Nucleus accumbens (tissue), 56 donors: ENCODE measurements at regions not wholly inside any gene's neighbourhood (a gene's known extent, or its start where the extent isn't known, plus 50 kb on each side); places are given as distances from the start of the nearest gene placed in this dataset.

Experiments
- DNase-seq, 56 donors: peaks; one replicate each; lab custom pipeline; 2025; lab: John Stamatoyannopoulos, UW

DNA sequence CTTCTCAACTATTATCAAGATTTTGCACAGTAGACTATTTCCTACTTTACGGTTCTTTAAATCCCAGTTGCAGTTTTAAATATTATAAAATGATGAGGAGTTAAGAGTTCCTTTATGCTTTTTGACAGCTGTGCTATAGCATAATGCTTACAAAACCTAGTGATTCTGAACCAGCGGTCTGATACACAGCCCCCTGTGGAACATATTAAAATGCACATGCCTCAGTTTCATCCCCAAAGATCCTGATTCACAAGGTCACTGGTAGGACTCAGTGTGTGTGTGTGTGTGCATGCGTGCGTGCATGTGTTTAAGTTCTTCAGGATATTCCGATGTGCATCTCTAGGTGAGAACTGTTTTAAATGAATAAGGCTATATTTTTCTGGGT is 330.1 kb upstream of the TPM1 start:
- DNase-seq = no peak

DNA sequence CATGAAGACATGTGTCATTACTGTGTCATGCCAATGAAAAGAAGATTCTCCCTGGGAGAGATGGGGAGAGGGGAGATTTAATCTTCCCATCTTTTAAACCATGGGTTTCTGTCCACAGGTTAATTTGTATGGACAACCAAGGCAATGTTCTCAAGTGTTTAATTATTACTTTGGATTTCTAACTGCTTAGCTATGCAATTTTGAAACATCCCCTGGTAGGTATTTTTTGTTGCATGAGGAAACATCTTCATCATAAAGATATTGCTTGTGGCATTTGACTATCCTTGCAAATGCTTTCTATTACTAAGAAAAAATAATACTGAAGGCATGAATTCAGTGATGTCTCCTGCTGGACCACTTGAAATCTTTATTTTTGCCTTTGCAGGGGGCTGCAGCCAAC is 326.6 kb upstream of the TPM1 start:
- DNase-seq = no peak

DNA sequence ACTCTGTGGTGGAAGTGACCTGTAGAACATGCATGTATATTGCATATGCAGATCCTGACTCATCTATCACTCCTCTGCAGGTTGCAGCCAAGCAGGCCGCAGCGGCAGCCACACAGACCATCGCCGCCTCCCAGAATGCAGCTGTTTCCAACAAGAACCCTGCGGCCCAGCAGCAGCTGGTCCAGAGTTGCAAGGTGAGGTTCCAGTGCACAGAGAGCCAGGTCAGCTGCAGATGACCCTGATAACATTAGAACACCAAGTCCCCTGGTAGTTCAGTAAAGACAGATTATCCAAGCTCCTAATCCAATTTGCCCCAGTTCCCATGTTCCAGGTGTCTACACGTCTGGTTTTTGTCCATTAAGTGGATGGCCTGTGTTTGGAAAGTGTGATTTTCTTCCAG is 325.1 kb upstream of the TPM1 start:
- DNase-seq = no peak

DNA sequence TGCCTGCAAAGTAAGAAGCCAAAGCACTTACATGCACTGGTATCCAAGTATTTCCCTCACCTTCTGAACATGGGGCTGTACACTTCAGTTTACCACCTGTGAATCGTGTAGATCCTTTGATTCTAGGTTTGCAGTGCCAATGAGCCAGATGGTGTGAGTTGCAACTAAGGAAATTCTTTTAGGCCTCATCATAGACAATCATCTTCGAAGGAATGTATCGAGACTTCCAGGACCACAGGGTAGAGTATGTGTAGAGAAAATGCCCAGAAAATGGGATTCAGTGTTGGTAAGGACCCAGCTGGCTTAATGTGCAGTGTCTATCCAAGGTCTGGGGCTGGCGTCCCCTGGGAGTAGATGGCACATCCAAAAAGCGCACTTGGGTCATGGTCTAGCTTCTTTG is 323.2 kb upstream of the TPM1 start:
- DNase-seq = no peak

DNA sequence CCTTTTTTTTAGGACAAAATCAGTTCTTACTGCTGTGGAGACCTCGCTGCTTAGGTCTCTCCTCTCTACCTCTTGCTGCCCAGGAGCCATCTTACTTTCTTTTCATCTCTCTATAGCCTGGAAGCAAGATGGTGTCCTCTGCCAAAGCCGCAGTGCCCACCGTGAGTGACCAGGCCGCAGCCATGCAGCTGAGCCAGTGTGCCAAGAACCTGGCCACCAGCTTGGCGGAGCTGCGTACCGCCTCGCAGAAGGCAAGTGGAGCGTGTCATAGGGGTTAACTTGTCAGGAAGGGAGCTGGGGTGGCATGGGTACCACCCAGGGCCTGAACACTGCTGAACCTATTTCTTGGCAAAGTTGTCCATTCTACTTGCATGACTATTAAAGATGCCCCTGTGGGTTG is 320.3 kb upstream of the TPM1 start:
- no peak for DNase-seq

DNA sequence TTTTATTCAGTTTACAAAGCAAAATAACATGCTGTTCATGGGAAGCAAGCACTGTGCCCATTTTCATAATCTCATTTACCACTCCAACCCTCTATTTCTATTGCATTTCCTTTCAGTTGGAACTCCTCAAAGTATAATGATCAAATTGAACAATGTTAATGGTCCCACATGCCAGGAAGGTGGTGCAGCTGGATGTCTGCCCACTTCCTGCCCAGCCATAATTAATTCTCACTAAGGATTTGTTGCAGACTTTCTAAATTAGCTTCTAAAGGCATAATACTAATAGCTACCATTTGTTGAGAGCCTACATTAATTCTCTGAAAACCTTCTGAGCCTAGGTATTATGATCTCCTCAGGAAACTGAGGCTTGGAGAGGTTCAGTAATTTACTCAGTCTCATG is 316.1 kb upstream of the TPM1 start:
- no peak for DNase-seq

DNA sequence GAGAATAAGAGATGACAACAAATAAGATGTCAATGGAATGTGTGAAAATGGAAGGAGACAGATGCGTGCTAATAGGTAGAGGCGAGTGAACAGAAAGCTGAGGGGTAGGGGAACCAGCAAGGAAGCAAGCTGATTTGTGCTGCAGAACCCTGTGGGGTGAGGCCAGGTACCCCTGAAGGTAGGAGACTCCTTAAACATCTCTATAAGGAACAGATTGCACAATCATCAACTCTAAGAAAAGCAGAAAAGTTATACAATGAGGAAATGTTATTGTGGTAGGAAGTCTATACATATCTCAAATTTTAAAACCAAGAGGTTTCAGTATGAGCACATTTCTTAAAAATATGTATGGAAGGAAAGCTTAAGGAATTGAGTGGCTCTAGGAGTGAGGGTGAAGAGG is 315.0 kb upstream of the TPM1 start:
- no peak for DNase-seq

DNA sequence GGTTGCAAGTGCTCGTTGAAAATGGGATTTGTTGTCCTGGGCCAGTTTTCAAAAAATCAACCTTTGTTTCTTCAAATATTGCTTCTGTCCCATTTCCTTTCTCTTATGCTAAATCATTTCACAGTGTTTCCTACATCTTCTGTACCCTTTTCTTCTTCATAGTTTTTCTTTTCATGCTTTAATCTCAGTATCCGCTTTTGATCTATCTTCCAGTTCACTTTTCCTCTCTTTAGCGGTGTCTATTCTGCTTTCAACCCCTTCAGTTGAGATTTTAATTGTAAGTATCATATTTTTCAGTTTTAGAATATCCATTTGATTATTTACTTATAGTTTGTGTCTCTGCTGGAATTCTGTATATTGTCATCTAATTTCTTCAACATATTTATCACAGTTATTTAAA is 311.7 kb upstream of the TPM1 start:
- no peak for DNase-seq

DNA sequence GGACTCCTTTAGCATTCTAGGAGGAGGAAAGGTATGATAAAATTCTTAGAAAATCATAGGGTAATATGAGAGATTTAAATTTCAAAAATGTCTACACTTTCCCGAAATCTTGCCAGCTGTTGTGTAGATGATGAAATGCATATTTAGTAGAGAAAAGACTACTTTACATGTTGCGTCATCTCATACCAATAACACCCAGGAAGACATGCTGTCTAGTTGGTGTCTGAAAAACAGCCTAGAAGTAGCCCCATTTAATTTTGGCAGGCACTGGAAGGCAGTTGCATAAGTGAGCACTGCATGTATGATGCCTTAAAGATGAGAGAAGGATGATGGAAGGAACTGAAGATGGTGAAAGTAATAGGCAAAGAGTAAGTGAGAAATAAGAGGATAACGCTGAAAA is 310.5 kb upstream of the TPM1 start:
- no peak for DNase-seq

DNA sequence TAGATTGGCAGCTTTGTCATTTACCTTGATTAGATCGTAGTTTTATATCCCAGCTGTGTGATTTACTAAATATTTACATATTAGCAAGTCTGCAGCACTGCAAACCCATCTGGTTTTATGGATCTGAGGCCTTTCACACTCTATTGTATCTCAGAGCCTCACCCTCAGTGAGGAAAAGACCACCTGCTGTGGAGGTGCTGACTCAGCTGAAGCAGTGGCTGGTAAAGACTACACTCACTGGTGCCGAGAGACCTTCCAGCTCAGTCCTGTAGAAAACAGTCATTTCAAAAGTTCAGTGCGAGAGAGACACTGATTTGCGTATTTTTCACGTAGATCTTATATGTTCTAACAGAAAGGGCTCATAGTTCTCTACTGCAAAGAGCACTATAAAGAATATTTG is 307.8 kb upstream of the TPM1 start:
- no peak for DNase-seq

DNA sequence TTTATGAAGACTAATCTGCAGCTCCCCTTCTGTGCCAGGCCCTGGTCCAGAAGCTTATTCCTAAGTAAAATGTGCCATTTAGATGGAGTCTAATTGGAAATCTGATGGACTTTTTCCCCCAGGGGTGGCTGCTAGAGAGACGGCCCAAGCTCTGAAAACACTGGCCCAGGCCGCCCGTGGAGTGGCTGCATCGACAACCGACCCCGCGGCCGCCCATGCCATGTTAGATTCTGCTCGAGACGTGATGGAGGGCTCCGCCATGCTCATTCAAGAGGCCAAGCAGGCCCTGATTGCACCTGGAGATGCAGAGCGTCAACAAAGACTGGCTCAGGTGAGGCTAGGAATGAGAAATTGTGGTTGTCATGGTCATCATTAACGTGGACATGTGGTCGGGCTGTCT is 305.8 kb upstream of the TPM1 start:
- no peak for DNase-seq

DNA sequence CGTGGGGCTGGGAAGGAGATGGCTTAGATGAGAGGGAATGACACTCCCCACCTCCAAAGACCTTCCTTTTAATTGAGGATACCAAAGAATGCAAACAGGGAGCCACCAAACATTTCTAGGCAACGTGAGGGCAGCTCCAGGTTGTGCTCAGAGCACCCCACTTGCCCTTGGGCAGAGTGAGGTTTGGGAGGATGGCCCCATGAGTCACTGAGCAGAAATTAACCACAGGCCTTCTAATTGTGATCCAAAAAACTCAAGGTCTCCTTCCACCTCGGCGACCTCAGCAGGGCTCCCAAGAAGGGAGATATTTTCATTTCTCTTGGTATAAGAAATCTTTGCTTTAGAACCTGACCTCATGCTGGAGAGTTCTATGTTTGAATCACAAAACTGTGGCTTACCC is 305.0 kb upstream of the TPM1 start:
- no peak for DNase-seq

DNA sequence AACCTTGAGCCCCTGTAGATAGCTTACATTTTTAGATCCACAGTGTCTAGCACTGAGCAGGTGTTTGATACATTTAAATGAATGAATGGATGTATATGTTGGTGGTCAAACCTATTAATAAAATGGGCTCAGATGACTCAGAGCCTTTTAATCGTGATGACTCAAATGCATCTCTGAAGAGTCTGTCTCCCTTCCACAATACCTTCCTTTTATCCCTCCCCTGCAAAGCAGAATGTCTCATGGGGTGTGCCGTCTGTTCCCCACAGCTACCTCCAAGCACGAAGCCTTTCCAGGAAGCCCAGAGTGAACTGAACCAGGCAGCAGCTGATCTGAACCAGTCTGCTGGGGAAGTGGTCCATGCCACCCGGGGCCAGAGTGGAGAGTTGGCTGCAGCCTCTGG is 303.5 kb upstream of the TPM1 start:
- DNase-seq = peak in 10 of 56 donors; percentile 7 to 54 (median 26)

DNA sequence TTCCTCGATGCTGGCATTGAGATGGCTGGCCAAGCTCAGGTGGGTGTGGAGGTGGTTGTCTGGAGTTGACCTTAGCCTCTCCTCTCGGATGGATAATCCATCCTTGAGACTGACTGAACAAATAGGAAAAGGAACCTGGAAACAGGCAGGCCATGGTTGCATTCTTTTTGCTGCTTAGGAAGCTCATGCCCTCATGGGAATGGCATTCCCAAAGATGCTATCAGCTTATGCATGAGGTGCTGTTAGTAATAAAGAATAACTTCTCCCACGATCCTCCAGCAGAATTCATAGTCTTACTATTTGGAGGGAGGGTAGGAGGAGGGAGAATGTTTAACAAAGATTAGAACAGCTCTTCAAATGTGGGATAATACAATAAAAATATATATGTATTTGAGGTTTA is 303.0 kb upstream of the TPM1 start:
- no peak for DNase-seq

DNA sequence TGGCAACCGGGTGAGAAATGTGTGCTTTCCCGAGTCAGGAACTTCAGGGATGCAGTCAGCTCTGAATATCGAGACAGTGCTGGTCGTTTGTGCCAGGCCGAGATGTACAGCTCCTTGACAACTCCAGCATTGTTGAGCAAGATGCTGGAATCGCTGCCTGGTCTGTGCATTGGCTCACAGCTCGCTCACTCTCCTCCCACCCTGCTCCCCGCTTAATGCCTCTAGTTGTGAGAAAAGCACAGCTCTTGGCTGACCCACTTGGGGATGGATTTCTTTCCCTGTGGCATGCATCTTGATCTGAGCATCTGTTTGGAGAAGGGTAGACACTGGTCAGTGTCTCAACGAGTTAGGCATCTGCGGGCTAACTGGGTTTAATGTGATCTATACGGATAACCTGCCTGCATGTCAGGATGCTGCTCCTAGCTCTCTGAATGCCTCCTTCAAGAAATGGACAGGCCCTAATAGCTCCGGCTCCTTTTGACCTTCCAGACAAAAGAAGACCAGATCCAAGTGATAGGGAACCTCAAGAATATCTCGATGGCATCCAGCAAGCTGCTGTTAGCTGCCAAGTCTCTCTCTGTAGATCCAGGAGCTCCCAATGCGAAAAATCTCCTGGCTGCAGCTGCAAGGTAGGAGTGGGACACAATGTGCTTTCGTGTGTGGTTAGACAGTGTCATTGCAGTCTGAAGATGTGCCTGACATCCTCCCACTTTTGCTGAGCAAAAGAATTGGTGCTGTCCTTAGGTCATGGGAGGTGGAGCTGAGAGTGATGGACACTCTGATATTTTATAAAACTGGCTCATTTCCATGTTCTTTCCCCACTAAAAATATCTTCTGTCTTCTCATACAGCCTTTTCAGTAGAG is 302.2 kb upstream of the TPM1 start:
- peak in 41 of 56 donors; percentile 8 to 75 (median 51) for DNase-seq

DNA sequence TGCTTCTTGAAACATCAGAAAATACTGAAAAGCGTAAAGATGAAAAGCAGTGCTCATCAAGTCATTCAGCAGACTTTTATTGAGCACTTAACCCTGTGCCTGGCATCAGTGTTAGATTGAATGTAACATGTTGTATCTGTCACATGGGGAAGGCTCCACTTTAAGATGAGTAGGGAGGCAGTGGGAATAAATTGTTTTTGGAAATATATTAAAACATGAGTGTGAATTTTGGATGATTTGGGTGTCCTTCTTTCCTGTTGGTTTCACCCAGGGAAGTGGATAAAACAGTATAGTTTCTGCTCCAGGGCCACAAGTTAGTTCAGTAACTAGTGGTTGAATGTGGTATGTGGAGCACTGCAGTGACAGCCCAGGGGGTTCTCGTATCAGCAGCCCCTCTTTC is 301.4 kb upstream of the TPM1 start:
- no peak for DNase-seq

DNA sequence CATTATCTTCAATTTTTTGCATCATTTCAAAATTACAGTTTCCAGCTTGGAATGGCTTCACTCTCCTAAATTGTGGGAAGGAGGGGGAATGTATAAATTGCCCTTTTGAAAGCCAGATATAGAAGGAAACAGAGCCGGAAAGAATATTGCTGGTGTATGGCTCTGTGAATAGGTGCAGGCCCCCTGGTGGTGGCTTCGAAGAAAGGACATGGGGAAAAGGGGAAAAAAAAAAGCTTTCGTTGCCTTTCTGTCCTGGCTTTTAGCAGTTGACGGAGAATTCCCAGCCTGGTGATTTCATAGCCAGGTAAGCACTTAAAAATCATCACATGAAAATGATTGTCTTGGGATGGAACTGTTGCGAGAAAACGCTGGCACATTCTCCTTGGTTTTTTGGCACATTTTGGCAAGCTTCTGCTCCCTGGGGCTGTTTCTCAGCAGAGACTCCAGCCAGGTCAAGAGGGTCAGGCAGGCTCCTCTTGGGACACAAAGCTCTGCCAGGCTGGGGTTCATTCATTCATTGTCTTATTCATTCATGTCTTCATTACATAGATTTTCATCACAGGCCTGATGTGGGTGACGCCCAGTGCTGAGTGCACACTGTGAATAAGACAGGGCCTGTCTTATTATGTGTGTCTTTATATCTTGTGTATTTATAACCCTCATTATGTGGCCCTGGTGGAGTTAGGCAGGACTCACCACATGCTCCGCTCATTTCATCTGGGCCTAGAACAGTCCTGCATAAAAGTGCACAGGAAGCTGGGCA is 300.0 kb upstream of the TPM1 start:
- DNase-seq = peak in 35 of 56 donors; percentile 19 to 79 (median 52)

DNA sequence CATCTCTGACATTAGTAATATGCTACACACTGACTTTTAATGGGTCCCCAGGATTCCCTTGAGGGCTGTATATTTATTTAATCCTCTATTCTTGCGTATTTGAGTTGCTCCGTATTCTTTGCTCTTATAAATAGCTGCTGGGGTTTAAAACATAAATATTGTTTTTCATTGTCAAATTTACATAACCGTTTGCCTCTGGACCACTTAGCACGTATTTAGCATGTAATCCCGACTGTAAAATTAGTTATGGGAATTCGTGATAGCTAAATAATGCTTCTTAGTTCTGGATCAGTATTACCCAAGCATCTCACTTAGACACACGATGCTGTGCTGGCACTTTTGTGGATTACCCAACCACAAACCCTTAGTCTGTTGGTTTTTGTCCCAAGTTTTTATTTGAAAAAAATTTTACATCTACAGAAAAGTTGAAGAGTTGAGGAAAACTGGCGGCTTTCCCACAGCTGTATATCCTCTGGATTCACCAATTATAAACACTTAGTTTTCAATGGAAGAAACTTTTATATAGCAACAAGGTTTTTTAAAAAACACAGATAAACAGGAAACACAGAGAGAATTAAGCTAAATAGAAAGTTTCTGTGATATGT is 296.8 kb upstream of the TPM1 start:
- DNase-seq = no peak

DNA sequence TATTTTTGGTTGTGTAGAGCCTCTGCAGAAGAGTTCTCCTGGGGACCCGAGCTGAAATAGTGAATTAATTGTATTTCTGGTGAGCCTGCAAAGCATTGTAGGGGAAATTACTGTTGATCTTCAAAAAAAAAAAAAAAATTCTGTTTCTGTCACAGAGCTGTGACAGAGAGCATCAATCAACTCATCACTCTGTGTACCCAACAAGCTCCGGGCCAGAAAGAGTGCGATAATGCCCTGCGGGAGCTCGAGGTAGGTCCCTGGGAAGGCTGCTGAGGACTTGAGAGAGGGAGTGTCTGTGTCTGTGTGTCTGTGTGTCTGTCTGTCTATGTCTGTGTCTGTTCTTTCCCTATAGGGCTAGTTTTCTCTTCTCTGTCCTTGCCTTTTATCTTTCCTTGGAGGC is 294.4 kb upstream of the TPM1 start:
- DNase-seq = no peak

DNA sequence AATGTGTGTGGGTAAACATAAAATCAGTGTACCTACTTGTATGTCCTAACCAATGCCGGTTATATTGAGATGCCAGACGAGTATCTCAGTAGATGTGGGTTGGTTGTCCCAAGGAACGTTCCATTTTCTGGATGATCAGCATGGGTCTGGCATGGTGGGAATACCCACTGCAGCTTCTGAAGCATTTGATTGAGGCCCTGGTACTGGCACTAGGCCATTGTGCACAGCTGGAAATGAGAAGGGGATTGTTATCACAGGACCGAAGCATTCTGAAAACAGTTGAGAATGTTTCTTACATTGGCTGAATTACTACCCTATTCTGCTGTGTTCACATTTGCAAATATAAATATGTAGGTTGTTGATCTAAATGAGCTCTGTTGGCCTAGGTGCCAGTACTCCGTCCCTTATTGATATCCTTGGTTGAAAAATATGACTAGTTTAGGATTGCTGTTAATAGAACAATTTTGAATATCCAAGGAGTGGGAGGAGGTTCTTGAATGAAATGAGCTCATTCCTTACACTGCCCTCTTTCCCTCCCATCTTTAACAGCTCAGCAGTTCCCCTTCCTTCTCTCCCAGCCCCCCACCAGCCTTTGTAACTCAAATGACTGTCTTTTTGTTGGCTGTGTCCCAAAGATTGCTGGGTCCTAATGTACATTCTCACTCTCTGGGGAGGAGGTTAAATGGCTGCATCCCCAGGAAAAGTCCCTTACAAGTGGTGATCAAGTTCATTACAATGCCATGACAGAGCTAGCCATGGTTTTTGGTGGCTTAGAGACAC is 293.3 kb upstream of the TPM1 start:
- DNase-seq = peak in 37 of 56 donors; percentile 8 to 66 (median 41)

DNA sequence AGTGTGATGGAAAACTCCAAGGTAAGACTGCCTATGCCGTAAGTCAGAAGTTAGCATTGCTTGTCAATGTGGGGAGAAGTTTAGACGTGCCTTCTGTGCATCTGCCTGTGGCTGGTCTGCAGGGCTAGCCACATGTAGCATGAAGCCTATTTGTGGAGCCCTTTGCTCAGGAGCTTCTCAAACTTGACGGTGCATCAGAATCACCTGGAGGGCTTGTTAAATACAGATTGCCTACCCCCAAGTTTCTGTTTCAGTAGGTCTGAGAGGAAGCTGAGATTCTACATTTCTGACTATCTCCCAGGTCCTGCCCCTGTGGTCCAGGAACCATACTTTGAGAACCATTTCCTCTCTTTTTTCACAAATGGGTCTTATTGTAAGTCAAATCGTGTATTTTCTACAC is 292.1 kb upstream of the TPM1 start:
- DNase-seq = no peak
